WERI-Rb-1 (cell line): ENCODE measurements at regions not wholly inside any gene's neighbourhood (a gene's known extent, or its start where the extent isn't known, plus 50 kb on each side); places are given as distances from the start of the nearest gene placed in this dataset.
"Not testable (repeated sequence)": the region's sequence is repeated elsewhere in the genome, so short reads cannot be mapped to it uniquely, and the experiment has no call there.

Source experiments
- DNase-seq: peaks from one replicate; pipeline ENCODE4 v3.0.0-alpha.2; 2020
- H3K27ac ChIP-seq: fragments of 250-450 bp; sonication (Bioruptor Pico); 2 replicates; pipeline ENCODE4 v1.5.1; 2020; ENCODE audit warnings: mild to moderate bottlenecking, moderate library complexity
- H3K27me3 ChIP-seq: fragments of 250-450 bp; sonication (Bioruptor Pico); 2 replicates; pipeline ENCODE4 v1.5.1; 2021; ENCODE audit warnings: mild to moderate bottlenecking, low read depth, moderate library complexity; ENCODE audit not compliant: insufficient read depth, severe bottlenecking
- H3K36me3 ChIP-seq: fragments of 250-450 bp; sonication (Bioruptor Pico); 2 replicates; pipeline ENCODE4 v1.5.1; 2020; ENCODE audit warnings: mild to moderate bottlenecking, moderate library complexity
- H3K4me3 ChIP-seq: 2 replicates; pipeline ENCODE4 v1.5.1; 2011; ENCODE audit warnings: low read depth, mild to moderate bottlenecking, control low read depth, low read length
- H3K9me3 ChIP-seq: fragments of 250-450 bp; sonication (Bioruptor Pico); 2 replicates; pipeline ENCODE4 v1.5.1; 2021; ENCODE audit warnings: mild to moderate bottlenecking, moderate library complexity; ENCODE audit not compliant: severe bottlenecking
- TF ChIP-seq, protein P1 (sequence below): IDR thresholded peaks from 2 replicates; pipeline ENCODE4 v1.5.1; 2011; ENCODE audit warnings: low read depth, mild to moderate bottlenecking, control low read depth, inconsistent platforms, low read length

DNA sequence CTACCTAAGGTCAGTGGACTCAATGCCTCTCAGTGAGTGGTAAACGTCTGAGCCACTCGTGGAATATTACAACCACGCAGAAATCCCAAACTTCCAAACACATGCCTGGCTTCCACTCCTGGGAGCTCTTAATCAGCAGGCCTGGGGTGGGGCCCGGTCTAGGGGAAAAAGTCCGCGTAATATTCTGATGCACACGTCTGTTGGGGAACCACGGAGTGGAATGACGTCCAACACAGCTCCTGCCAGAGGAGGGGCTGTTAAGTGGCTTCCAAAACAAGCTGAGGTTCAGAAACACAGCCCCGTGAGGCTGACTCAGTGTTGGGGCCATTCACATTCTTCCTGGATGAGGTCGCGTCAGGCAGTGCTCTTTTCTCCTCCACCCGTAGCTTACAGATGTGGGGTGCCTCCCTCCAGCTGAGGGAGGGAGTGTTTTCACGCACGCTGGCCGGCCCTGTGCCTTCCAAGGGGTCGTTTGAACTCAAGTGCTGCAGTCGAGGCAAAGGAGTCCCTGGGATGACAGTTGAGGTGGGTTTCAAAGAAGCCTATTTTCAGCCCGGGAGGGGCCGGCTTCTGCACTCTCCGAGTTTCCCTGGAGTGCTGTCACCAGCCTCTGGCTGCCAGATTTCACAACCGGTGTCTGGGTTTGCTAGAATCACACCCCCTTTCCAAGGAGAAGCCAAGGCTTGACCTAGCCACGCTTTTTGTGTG, 73.1 kb downstream of the ACKR3 start:
- TF ChIP-seq, protein P1, sequence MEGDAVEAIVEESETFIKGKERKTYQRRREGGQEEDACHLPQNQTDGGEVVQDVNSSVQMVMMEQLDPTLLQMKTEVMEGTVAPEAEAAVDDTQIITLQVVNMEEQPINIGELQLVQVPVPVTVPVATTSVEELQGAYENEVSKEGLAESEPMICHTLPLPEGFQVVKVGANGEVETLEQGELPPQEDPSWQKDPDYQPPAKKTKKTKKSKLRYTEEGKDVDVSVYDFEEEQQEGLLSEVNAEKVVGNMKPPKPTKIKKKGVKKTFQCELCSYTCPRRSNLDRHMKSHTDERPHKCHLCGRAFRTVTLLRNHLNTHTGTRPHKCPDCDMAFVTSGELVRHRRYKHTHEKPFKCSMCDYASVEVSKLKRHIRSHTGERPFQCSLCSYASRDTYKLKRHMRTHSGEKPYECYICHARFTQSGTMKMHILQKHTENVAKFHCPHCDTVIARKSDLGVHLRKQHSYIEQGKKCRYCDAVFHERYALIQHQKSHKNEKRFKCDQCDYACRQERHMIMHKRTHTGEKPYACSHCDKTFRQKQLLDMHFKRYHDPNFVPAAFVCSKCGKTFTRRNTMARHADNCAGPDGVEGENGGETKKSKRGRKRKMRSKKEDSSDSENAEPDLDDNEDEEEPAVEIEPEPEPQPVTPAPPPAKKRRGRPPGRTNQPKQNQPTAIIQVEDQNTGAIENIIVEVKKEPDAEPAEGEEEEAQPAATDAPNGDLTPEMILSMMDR: no peak
- Histone ChIP-seq H3K27me3 (no peaks in the 10 kb centered on the region), H3K9me3 (peaks cover 13% of the 10 kb centered on the region), H3K4me3 (no peak overlapping the region), H3K36me3 (no peaks in the 10 kb centered on the region), H3K27ac (no peak overlapping the region)
- DNase-seq: no peak

DNA sequence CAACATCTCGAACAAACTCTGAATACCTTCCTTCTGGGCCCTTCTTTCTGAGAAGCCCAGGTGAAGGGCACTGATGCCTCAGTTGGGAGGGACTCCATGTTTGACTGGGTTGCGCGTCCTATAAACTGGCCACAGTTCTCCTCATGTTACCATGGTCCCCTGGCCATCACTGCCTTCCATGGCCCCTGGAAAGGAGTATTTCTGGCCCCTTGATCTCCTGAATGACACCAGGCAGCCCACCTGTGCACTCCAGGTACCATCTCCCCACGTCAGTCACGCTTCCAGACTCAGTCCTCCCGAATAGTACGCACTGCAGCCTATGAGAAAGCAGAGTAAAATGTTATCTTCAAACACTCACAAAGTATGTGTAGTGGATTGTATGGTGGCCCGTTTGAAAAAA, 73.9 kb downstream of the ACKR3 start:
- no peaks in the 10 kb centered on the region for H3K27me3 ChIP-seq
- no peak overlapping the region for H3K4me3 ChIP-seq
- DNase-seq: no peak
- H3K36me3 ChIP-seq: no peaks in the 10 kb centered on the region
- H3K9me3 ChIP-seq: peaks cover 13% of the 10 kb centered on the region
- TF ChIP-seq, protein P1: no peak
- no peak overlapping the region for H3K27ac ChIP-seq

DNA sequence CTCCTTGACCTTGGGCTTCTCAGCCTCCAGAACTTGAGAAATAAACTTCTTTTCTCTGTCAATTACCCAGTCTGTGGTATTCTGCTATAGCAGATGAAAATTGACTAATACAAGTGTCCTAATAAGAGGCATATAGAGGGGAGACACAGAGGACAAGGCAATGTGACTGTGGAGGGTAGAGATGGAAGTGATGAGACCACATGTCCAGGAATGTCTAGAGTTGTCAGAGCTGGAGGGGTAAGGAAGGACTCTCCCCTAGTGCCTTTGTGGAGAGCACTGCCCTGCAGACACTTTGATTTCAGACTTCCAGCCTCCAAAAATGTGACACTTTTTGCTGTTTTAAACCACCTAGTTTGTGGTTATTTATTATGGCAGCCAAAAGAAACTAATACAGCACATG, 74.4 kb downstream of the ACKR3 start:
- TF ChIP-seq, protein P1: no peak
- no peaks in the 10 kb centered on the region for H3K27me3 ChIP-seq
- peaks cover 13% of the 10 kb centered on the region for H3K9me3 ChIP-seq
- H3K36me3 ChIP-seq: no peaks in the 10 kb centered on the region
- no peak overlapping the region for H3K4me3 ChIP-seq
- no peak overlapping the region for H3K27ac ChIP-seq
- DNase-seq: no peak

DNA sequence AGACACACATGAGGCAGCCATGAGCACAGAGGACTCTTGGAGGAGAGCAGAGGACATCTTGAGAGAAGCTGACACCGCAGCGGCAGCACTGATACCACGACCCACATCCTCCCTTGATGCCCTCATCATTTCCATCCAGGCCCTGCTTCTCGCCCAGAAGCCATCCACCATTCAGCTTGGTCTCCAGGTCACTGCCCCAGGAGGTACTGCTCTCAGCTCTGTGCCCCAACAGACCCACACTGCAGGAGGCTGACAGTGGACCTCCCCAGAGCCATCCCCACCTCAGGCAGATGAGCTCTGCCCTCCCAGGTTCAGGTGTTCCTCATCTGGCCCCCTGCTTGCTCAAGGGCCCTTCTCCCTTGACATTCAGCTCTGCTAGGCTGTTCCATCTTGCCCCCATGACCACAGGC, 74.9 kb downstream of the ACKR3 start:
- no peak overlapping the region for H3K4me3 ChIP-seq
- TF ChIP-seq, protein P1: no peak
- H3K9me3 ChIP-seq: peaks cover 13% of the 10 kb centered on the region

DNA sequence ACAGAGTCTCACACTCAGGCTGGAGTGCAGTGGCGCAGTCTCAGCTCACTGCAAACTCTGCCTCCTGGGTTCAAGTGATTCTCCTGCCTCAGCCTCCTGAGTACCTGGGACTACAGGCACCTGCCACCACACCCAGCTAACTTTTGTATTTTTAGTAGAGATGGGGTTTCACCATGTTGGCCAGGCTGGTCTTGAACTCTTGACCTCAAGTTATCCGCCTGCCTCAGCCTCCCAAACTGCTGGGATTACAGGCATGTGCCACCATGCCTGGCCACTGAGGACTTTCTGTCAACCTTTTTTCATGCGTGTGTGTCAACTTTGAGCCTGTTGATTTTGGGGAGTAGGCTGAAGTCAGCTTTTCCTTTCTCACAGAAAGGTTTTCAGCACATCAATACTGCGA, 75.5 kb downstream of the ACKR3 start:
- not testable (repeated sequence) for H3K4me3 ChIP-seq, H3K36me3 ChIP-seq, H3K27me3 ChIP-seq, DNase-seq, H3K27ac ChIP-seq
- H3K9me3 ChIP-seq: peaks cover 13% of the 10 kb centered on the region

More for the DNA sequence above, 74.9 kb downstream of the ACKR3 start:
- no peak for DNase-seq
- H3K27me3 ChIP-seq: no peaks in the 10 kb centered on the region
- no peaks in the 10 kb centered on the region for H3K36me3 ChIP-seq
- no peak overlapping the region for H3K27ac ChIP-seq

DNA sequence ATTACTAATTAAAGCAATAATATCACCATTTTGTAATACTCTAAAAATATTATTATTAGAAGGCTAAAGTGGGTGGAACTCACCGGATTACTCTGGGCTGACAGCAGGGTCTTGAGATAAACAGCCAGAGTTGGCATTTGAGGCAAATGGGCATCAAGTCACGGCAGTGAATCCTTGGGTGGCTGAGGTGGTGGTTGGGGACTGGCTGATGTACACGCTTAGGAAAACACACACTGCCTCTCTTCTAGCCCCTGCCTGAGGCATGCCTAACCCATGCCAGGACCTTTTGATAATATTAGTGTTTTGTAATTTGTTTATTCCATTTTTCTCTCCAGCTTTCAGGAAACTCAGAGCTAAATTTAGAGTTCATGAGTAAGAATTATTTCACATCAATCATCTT, 76.8 kb downstream of the ACKR3 start:
- Histone ChIP-seq H3K9me3 (peaks cover 6% of the 10 kb centered on the region), H3K27ac (no peak overlapping the region), H3K36me3 (no peaks in the 10 kb centered on the region), H3K27me3 (no peaks in the 10 kb centered on the region), H3K4me3 (no peak overlapping the region)
- DNase-seq: no peak
- TF ChIP-seq, protein P1: no peak
